Mesothelial cell of epicardium (in vitro differentiated cells): ENCODE measurements at regions not wholly inside any gene's neighbourhood (a gene's known extent, or its start where the extent isn't known, plus 50 kb on each side); places are given as distances from the start of the nearest gene placed in this dataset.
"Not testable (repeated sequence)": the region's sequence is repeated elsewhere in the genome, so short reads cannot be mapped to it uniquely, and the experiment has no call there.

Source experiments
- DNase-seq, 2 experiments: peaks; one replicate each; pipeline ENCODE4 v3.0.0; 2021; ENCODE audit warnings: low spot score in 2 of 2; ENCODE audit not compliant: unreplicated experiment in 2 of 2
- H3K27ac Mint-ChIP-seq: 2 replicates; pipeline ENCODE4 v1.8.0; 2021; ENCODE audit warnings: mixed read lengths
- H3K27me3 Mint-ChIP-seq: 2 replicates; pipeline ENCODE4 v1.8.0; 2021; ENCODE audit warnings: low read depth, mixed read lengths
- H3K36me3 Mint-ChIP-seq: 2 replicates; pipeline ENCODE4 v1.8.0; 2021; ENCODE audit warnings: mixed read lengths
- H3K4me1 Mint-ChIP-seq: 2 replicates; pipeline ENCODE4 v1.8.0; 2021; ENCODE audit warnings: mixed read lengths
- H3K4me3 Mint-ChIP-seq: 2 replicates; pipeline ENCODE4 v1.8.0; 2021; ENCODE audit warnings: mild to moderate bottlenecking, moderate library complexity, mixed read lengths
- H3K9me3 Mint-ChIP-seq: 2 replicates; pipeline ENCODE4 v1.8.0; 2021; ENCODE audit warnings: mixed read lengths
- TF ChIP-seq, protein P1 (sequence below): fragments of 200-600 bp; sonication (generic); IDR thresholded peaks from one replicate; pipeline ENCODE4 v1.5.0; 2021; ENCODE audit warnings: antibody characterized with exemption; ENCODE audit not compliant: unreplicated experiment

DNA sequence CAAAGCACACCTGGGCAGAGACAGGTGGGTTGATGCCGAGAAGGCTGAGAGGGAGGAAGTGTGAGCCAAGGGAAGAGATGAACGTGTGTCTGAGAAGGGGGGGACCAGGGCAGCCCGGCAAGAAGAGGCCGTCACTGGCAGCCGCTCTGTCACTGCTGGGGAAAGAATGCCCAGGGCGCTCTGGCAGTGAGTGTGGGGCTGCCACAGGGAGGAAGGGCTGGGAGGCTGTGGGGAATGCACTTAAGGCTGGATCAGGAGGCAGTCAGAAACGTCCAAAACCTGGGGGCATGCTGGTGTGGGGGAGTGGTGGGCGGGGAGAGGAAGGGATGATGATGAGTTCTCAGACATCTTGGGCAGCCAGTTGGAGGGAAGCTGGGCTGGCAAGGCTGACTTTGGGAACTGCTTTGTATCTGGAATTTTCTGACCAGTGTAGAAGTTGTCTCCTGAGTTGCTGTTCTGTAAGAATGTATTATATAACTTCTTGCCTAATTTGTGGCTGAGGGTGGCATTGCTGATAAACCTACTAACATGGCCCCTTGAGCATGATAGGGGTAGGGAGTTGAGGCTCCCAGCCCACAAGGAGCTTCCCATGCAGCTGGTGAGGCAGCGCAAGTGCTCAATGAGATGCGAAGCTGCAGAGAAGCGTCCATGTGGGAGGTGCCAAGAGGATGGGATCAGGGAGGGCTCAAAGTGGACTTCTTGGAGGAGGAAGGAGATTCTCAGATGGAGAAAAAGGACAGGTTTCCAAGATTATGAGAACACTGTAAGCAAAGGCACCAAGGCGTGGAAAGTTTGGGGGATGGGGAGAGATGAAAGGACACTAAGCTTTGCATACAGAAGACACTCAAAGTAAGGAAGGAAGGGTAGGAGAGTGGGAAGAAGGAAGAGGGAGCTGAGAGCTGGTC is 185.1 kb upstream of the HAAO start:
- peaks cover 52% of the 10 kb centered on the region for H3K4me1 Mint-ChIP-seq

DNA sequence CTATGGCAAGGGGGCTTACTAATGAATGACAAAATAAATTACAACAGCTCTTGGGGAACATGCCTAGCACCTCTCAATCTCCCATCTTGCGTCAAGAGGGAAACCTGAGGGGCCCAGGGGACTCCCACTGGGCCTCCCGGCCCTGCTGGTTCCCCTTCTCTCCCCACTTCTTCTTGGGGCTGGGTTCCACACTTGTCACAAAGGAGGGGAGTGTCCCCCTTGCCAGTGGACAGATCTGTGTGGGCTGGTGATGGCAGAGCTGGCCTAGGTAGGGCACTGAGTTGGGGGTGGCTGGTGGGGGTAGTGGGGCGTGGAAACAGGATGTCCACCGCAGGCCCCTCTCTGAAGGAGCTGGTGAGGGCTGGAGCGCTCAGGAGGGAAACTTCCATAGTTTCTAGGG is 184.0 kb upstream of the HAAO start:
- TF ChIP-seq, protein P1, sequence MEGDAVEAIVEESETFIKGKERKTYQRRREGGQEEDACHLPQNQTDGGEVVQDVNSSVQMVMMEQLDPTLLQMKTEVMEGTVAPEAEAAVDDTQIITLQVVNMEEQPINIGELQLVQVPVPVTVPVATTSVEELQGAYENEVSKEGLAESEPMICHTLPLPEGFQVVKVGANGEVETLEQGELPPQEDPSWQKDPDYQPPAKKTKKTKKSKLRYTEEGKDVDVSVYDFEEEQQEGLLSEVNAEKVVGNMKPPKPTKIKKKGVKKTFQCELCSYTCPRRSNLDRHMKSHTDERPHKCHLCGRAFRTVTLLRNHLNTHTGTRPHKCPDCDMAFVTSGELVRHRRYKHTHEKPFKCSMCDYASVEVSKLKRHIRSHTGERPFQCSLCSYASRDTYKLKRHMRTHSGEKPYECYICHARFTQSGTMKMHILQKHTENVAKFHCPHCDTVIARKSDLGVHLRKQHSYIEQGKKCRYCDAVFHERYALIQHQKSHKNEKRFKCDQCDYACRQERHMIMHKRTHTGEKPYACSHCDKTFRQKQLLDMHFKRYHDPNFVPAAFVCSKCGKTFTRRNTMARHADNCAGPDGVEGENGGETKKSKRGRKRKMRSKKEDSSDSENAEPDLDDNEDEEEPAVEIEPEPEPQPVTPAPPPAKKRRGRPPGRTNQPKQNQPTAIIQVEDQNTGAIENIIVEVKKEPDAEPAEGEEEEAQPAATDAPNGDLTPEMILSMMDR: no peak
- H3K4me1 Mint-ChIP-seq: peaks cover 54% of the 10 kb centered on the region
- peaks cover 3% of the 10 kb centered on the region for H3K9me3 Mint-ChIP-seq
- no peak overlapping the region for H3K4me3 Mint-ChIP-seq
- no peak for DNase-seq
- peaks cover 3% of the 10 kb centered on the region for H3K36me3 Mint-ChIP-seq
- no peaks in the 10 kb centered on the region for H3K27me3 Mint-ChIP-seq
- H3K27ac Mint-ChIP-seq: peak overlapping the region; percentile 56

More for the DNA sequence above, 185.1 kb upstream of the HAAO start:
- Mint-ChIP-seq H3K36me3 (peaks cover 3% of the 10 kb centered on the region), H3K27ac (peak overlapping the region; percentile 59), H3K9me3 (peaks cover 3% of the 10 kb centered on the region), H3K27me3 (no peaks in the 10 kb centered on the region), H3K4me3 (no peak overlapping the region)
- no peak for DNase-seq
- TF ChIP-seq, protein P1: no peak

DNA sequence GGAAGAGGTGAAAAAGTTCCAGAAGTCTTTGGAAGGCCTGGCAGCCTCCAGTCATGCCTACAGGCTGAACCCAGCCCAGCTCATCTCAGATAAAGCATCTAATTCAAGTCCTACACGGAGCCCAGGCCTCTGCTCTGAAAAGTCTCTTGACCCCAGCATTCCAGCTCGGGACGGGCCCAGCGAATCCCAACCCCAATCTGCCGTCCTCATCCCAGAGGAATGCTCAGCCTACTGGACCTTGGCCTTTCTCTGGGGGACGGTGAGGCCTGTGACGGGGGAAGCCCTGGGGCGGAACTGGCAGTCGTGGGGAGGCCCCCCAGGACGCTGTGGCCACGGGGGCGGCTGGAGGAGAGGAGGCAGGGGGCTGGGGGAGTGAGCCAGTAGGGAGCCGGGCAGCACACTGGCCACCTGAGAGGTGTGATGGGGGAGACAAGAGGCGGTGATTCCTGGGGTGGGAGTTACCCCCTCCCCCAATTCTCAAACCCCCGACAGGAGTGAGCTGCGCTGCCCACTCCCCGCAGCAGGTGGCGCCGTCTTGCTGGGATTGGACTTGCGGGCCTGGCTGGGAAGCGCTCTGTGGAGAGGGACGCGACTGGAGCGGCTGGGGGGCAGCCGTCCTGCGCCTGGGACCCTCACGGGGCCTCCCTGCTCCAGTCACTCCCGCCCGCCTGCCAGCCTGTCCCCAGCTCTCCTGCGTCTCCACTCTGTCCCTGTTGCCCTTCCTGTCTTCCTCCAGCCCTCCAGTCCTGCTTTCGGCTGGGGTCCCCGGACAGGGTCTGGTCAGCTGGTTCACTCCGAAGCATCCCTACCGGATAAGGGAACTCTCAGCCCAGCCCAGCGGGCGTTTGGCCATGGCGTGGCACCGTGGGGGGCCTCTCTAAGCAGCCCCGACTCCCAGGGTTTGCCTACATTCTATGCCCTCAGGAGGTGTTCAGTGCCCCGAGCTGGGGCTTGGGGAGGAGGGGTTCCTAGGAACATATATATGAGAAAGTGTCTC is 182.6 kb upstream of the HAAO start:
- peak overlapping the region; percentile 83 for H3K27ac Mint-ChIP-seq
- H3K9me3 Mint-ChIP-seq: no peaks in the 10 kb centered on the region
- DNase-seq: peak; percentile 70 to 90
- TF ChIP-seq, protein P1: peak; percentile 85
- H3K36me3 Mint-ChIP-seq: no peaks in the 10 kb centered on the region
- H3K4me1 Mint-ChIP-seq: peaks cover 56% of the 10 kb centered on the region
- no peaks in the 10 kb centered on the region for H3K27me3 Mint-ChIP-seq
- H3K4me3 Mint-ChIP-seq: peak overlapping the region; percentile 63

DNA sequence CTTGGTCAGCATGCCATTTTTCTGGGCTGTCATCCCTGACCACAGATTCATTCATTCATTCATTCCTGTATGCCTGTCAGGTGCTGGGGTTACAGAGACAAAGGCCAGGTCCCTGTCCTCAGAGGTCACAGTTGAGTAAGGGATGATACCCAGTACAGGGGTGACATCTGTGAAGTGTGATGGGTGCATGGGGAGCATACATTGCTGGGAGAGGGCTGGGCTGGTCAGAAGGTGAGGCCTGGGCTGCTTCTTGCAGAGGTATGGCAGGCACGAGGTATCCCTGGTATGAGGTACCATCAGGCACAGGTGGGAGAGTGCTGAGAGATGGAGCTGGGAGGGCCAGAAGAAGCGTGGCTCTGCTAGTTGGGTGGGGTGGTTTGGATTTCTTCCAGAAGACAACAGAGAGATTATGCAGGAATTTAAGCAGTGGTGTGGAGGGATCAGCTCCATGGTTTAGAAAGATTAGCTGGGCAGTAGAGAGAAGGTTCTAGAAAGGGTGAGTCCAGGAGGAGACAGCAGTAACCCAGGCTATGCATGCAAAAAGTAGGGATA is 181.9 kb upstream of the HAAO start:
- no peaks in the 10 kb centered on the region for H3K9me3 Mint-ChIP-seq
- TF ChIP-seq, protein P1: no peak
- H3K36me3 Mint-ChIP-seq: no peaks in the 10 kb centered on the region
- H3K4me1 Mint-ChIP-seq: peaks cover 56% of the 10 kb centered on the region
- DNase-seq: no peak
- H3K4me3 Mint-ChIP-seq: no peak overlapping the region
- no peaks in the 10 kb centered on the region for H3K27me3 Mint-ChIP-seq
- H3K27ac Mint-ChIP-seq: peak overlapping the region; percentile 83

DNA sequence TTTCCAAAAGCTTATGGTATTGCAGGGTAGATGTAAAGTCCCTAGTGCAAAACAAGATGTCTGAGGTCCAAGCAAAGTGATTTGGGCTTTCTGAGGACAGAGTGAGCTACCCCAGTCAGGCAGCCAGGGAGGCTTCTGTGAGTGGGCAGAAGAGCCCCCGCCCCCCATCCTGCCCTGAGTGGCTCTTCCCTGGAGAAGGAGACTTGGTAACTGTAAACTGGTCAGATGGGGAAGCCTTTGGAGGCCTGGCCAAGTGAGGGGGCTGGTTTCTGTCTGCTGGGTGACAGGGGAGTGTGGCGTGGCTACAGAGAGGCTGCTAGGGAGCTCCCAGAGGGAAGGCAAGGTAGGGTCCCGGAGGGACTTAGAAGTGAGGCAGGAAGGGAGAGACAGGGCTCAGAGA is 181.3 kb upstream of the HAAO start:
- Mint-ChIP-seq H3K9me3 (no peaks in the 10 kb centered on the region), H3K27ac (peak overlapping the region; percentile 83), H3K36me3 (no peaks in the 10 kb centered on the region), H3K4me3 (no peak overlapping the region), H3K27me3 (no peaks in the 10 kb centered on the region), H3K4me1 (peaks cover 55% of the 10 kb centered on the region)
- no peak for DNase-seq
- TF ChIP-seq, protein P1: no peak

DNA sequence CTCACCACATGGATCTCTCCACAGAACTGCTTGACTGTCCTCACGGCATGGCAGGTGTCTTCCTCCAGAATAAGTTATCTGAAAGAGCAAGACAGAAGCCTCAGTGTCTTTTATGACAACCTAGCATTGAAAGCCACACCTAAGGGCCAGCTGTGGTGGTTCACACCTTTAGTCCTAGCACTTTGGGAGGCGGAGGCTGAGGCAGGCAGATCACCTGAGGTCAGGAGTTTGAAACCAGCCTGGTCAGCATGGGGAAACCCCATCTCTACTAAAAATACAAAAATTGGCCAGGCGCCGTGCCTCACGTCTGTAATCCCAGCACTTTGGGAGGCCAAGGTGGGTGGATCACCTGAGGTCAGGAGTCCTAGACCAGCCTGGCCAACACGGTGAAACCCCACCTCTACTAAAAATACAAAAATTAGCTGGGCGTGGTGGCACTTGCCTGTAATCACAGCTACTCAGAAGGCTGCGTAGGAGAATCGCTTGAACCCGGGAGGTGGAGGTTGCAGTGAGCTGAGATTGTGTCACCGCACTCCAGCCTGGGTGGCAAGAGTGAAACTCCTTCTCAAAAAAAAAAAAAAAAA is 180.6 kb upstream of the HAAO start:
- peaks cover 60% of the 10 kb centered on the region for H3K4me1 Mint-ChIP-seq
- H3K9me3 Mint-ChIP-seq, H3K4me3 Mint-ChIP-seq: not testable (repeated sequence)

More for the DNA sequence above, 180.6 kb upstream of the HAAO start:
- H3K27me3 Mint-ChIP-seq, DNase-seq, H3K27ac Mint-ChIP-seq, H3K36me3 Mint-ChIP-seq: not testable (repeated sequence)
